GM21717 (cell line): ENCODE measurements at regions not wholly inside any gene's neighbourhood (a gene's known extent, or its start where the extent isn't known, plus 50 kb on each side); places are given as distances from the start of the nearest gene placed in this dataset.

Experiments used
- ATAC-seq: cut with Tn5 transposase; IDR thresholded peaks from one replicate; pipeline ENCODE4 v1.9.1; 2021; ENCODE audit warnings: mild to moderate bottlenecking, moderate library complexity; ENCODE audit not compliant: unreplicated experiment

DNA sequence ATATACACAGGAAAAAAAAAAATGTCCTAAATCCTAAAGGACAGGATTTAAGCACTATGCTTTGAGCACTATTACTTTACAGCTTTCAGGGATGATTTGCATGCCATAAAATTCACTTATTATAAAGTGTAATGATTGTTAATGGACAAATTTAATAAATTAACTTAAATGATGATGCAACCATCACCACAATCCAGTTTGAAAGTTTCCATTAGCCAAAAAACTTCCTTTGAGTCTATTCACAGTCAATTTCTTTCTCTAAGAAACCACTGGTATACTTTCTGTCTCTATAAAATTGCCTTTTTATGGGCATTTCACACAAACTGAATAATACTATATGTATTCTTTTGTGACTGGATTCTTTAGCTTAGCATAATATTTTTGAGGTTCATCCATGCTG is 111.1 kb upstream of the RIOK3 start:
- no peak for ATAC-seq

DNA sequence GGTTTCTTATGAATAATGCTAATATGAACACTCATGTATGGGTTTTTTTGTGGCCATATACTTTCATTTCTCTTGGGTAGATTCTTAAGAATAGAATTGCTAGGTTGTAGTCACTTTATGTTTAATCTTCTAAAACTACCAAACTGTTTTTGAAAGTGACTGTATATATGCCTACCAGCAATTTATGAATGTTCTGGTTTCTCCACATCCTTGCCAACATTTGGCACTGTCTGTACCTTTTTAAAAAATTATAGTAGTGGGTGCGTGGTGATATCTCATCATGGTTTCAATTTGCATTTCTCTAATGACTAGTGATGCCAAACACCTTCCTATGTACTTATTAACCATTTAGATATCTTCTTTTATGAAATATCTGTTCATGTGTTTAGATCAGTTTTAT is 110.6 kb upstream of the RIOK3 start:
- ATAC-seq = no peak

DNA sequence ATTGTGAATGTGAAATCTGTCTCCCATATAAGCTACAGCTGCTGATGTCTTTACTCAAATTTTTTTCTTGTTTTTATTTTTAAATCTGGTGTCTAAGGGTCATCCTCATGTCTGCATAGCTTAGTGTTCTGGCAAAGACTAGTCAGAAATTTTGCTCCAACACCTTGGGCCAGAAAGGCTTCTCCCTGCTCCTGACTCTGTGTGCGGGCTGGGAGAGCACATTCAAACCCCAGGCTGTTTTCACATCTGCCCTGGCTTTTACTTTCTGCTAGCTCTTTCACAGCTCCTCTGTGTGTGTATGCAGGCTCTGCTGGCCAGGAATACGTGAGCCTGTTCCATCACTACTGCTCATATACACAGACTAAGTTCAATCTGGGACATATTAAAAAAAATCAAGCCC is 102.9 kb upstream of the RIOK3 start:
- ATAC-seq = no peak

DNA sequence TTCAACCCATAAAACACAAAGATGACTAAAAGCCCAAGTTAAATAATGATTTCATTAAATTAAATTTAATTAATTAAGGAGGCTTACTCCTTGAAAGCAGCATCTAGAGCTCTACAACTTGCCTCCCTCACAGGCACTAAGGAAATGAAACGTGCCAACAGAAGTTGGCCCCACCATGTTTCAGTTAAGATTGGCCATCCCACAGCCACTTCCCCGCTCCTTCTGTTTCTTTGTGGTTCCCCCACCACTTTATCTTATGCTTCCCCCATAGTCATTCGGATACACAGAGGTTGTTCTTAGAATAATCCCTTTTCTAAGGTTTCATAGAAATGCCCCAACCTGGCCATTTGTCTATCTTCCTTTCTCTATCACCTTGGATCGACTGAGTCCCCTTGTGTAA is 101.6 kb upstream of the RIOK3 start:
- ATAC-seq = no peak

DNA sequence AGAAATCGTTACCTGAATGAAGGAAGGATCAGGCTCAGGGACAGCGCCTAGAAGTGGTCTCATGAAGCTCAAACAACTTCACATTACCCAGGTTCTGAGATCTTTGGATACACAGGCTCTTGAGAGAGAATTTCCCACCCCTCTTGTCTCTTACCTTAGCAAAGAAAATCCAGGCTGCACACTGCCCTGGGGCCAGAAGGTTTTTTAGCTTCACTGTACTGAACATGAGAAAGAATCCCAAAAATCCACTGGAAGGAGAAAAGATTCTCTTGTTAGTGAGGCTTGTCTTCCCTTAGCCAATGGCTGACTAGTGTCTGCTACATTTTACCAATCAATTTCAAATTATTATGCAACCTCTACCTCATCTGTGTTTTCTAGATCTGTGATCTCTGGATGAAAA is 101.0 kb upstream of the RIOK3 start:
- no peak for ATAC-seq

DNA sequence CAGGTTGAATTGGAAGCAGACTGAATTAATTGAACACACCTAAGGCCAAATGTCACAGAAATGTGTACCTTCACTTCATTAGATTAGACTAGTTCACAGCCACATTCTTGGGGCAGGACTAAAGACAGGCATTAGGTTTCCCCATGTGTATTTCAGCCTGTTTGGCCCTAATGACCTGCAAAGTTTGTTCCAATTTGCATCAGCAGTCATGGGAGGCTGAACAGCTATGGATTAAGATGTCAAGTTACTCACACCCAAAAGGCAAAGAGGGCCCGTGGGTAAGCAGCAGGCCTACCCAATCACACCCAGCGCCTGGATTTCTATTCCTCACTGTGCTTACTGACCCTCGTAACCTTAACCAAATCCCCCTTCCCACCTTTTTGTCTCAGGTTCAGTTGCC is 99.6 kb upstream of the RIOK3 start:
- no peak for ATAC-seq

DNA sequence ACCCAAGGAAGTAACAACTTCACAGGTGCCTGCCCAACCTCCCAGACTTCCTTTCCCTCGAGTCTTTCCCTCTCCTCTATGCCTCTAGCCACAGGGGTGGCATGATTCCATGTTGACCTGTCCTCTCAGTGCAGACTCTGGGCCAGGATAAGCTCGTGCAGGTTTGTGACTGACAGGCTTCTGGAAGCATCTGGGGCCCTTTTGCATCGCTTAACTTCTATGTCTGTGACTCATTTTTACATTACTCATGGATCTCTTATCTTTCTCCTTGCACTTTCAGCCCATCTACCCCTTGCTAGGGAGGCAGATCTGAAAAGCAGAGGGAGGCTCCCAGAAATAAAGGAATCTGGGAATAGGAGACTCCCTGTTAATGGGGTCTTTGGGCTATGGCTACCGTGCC is 98.5 kb upstream of the RIOK3 start:
- ATAC-seq = no peak

DNA sequence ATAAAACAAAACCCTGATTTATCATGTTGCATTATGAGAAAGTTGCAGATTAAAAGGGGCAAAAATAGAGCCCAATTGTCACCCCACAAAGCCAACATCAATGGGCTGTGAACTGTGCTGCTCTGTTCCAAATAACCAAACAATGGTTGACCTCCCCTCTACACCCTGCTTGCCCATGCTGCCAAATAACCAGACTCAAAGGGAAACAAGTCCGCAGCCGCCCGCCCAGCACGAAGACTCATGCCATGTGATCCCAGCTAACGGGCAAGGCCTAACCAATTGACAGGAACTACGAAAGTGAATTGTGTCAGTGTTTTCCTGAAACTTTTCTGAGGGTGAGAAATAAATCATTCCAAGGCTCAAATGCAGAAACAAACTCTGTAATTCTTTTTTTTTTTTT is 97.9 kb upstream of the RIOK3 start:
- no peak for ATAC-seq

DNA sequence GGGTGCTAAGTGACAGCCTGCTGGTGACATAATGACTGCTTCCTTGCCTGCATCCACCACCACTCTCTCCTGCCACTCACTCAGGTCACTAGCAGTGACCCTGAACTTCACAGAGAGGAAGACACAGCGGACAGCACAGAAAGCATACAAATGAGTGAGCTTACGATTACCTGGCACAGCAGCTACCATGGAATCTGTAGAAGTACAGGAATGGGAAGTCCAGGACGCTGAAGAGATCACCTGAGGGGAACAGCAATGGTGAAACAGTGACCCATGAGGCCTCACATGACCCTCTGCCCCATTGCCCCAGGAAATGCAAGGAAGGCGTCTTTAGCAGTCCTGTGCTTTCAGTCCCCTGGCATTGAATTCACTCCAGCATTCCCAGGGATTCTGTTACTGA is 96.7 kb upstream of the RIOK3 start:
- ATAC-seq = no peak

DNA sequence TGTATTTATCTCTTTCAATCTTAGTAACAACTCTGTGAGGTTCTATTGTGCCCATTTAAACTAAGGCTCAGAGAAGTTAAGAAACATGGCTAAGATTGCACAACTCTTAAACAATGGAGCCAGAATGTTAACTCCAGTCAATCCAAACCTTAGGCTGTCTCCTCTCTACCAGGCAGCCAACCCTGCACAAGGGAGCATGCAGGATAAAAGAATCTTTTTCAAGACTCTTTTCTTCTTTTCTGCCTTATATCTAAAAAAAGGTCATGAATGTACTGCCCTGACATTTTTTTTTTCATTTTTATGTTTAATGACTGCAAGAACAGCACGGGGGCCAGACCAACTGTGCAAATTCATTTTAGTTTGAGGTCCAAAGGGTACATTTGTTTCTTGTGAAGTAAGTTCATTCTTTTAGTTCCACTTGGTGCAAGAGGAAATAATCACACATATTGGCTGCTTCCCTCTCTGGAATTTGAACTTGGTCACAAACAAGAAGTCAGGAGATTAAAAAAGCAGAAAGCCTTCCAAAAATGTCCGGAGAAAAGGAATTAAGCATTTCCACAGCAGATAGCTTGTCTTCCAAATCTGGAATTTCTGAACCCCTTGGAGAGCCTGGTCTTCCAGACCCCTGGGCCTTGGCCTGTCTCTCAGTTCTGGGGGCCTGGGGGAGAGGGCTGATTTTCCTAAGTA is 96.0 kb upstream of the RIOK3 start:
- no peak for ATAC-seq

DNA sequence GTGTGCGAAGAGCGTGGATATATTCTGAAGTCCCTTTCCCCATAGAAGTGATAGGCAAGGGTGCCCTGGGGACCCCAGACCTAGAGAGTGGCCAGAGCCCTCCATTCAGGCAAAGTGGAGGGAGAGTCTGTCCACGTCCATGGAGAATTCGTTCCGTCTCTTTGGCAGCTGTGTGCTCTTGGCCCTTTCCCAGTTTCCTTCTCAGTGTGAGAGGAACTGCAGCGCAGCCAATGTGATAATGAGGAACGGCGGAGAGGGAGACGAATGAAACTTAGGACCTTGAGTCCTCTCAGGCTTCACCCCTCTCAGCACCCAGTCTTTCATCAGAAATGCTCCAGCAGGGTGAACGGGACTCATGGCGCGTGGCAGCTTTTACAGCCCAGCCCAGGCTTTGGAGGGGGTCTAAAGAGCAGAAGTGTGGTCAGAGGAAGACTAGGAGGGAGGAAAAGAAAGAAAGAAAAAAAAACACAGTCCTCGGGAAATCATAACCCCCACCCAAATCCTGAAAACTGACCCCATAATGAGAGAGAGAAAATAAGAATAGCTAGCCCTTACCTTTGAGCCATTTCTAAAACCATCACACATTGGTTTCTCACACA is 95.0 kb upstream of the RIOK3 start:
- no peak for ATAC-seq

DNA sequence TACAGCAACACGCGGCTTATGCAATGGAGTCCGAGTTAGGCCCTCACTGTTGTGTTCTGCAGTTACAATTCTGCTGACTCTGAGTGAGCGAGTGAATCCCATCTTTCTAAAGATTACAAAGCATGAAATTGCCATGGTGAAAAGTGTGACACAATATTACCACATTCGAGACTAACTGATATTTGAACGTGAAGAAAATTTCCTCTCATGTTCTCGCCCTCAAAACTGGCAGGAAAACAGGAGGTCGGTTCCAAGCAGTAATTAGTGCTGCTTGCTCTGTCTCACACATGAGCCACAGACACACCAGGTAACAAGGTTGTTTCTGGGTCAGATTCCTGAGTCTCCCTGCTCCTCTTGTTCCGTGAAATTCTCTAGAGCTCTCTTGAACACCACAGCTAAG is 93.7 kb upstream of the RIOK3 start:
- ATAC-seq = no peak

DNA sequence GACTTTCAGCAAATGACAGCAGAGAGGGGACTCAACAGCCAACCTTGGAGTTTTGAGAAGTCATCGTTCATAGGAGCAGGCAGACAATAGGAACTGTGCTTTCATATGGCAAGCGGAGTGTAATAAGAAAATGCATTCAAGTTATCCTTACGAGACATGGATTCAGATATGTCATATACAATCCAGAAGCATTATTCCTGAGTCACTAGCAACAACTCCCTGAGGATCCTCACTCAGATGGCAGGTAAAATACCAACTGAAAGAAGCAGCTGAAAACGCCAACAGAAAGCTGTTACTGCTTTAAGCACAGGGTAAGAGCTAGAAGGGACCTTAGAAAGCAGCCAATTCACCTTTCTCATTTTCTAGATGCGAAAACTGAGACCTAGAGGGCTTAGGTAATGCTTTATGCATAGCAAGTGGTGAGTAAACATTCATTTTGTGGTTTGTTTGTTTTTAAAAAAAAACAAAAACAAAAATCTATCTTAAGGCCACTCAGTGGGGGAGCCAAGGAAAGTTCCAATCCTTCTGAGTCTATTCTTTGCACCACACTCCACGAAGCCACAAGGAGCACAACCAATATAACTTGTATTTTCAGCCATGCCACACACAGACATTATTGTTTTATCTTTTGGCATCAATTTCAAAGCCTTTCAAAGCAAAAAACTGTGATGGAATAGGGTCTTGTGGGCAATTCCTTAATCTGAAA is 89.1 kb upstream of the RIOK3 start:
- no peak for ATAC-seq

DNA sequence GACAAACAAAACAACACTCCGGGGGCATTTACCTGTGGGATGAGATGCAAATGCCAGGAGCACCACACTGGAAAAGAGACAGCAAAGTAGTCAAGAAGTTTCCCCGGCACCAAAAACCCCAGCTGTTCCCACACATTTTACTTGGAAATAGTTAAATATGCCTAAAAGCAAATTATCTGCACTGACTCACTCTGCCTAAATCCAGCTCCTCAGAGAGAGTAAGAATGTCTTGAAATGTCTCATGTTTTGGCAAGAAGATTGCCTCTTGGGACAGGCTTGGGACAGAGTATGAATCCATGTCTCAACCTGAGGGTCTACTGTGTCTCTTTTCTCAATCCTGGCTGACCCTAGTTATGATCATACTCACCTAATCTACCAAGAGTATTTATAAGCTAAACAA is 87.5 kb upstream of the RIOK3 start:
- no peak for ATAC-seq

DNA sequence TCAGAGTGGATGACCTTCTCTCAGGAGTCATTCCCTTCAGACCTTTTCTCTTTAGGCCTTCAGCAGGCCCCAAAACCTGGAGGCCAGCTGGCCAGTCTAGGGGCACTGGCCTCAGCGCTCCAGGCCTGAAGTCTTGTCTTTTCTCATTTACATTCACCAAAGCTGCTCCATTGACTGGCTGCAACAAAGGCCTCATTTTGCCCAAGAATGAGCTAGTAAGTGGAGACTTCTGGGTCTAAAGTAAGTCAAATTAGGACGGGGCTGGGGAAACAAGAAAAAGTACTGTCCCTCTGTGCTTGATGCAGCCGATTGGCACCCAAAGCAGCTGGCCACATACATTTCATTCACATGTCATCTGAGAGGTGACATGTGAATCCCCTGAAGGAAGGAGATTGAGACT is 83.8 kb upstream of the RIOK3 start:
- no peak for ATAC-seq

DNA sequence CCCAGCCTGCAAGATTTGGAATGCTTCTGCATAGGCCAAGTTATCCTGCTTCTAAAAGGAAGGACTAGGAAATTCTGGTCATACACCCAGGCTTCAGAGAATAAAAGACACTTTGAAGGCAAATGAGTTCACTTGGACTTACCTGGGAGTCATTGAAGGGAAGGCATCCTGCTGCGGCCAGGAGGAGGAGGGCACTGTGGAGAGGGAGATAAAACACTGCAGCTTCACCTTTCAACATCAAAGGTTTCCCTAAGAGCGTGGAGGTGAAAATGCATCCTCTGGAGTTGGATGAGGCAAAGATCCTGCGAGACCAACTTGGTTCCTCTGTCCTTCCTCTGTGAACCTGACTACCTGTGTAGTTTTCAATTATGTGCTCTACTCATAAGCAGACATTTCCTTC is 79.5 kb upstream of the RIOK3 start:
- ATAC-seq = no peak

DNA sequence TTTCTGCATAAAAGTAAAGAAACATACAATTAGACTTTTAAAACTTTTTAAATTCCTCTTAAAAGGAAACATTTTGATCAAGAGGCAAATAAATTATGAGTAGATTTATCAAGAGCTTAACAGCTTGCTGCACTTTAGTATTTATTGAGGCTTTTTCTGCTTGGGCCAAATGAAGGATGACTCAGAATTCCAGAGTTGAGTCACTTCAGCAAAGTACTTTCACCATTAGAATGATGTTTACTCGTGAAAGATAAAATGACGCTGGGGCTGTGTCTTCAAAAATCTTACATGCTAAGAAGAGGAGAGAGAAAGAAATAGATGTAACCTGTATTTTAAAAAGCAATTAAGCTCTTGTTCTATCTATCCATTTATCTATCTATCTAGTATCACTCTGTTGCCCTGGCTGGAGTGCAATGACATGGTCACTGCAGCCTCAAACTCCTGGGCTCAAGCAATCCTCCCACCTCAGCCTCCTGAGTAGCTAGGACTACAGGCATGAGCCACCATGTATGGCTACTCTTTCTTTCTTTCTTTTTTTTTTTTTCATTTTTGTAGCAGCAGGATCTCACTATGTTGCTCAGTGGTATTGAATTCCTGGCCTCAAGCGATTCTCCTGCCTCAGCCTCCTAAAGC is 75.3 kb upstream of the RIOK3 start:
- no peak for ATAC-seq

DNA sequence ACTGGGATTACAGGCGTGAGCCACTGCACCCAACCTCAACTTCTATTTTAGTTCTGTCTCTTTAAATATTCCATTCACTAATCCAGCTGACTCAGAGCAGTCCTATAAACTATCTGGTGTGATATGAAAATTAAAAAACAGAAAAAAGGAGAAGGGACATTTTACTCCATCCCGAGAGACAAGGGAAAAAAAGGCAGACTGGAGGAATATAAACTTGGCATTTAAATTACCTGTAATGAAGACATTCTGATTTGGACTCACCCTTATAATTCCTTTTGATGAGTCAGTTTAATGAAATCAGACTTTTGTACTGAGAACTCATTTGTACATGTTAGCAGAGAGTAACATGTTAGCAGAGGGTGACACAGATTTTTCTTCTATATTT is 74.8 kb upstream of the RIOK3 start:
- ATAC-seq = no peak

DNA sequence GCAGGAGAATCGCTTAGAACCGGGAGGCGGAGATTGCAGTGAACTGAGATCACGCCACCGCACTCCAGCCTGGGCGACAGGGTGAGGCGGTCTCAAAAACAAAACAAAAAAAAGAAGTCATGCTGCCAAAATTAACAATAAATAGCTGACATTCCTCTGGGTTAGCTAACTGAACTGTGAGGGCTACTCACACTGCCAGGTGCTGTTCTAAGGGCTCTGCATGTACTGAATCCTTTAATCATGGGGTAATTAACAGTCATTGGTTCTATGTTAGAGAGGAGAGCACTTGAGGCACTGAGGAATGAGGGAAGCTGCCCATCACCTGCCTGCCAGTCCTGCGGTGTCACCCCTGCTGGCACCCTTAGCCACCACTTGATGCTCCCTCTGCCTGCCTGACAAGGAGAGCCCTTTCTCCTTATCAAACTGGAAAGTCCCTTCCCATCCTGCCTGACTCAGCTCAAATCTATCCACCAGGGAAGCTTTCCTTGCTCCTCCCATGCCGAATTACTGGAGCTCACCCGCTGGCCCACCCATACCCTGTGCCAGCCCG is 73.0 kb upstream of the RIOK3 start:
- no peak for ATAC-seq

DNA sequence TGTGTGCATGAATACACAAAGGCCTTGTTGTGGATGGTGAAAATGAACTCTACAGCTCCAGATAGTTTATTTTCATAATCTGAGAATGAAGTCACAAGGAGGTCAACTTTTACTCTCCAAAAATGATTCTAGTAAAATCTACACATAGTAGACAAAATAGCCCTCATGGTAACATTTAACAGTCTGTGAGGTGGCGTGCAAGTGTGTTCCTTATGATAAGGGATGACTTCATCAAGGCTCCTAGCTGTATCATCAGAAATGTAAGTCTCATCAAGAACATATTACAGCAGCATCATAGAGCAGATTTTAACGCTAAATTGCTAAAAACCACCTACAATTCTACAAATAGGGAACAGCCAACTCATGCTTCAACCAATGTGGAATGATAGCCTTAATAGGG is 72.3 kb upstream of the RIOK3 start:
- no peak for ATAC-seq

DNA sequence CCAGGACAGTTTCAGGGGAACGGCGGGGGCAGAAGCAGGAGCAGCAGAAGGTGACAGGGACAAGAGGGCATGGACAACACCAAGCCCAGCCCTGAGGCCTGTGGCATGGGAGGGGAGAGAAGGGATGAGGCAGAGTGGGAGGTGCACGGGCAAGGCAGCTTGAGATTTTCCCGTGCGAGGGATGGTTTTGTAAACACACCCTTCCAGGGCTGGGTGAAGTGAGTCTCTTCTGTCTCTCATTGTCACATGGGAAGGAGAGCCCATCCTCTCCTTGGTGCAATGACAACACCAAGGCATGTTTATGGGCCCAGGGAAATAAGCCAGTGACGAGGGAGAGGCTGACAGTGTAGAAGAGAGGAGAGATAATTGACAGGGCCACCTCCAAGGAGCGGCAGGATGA is 69.6 kb upstream of the RIOK3 start:
- ATAC-seq = no peak
